Germinal center (tissue), 1 donor: ENCODE measurements at regions not wholly inside any gene's neighbourhood (a gene's known extent, or its start where the extent isn't known, plus 50 kb on each side); places are given as distances from the start of the nearest gene placed in this dataset.
"Not testable (repeated sequence)": the region's sequence is repeated elsewhere in the genome, so short reads cannot be mapped to it uniquely, and the experiment has no call there.

Source experiments
- DNase-seq: peaks from one replicate; pipeline ENCODE4 v3.0.0; 2012; ENCODE audit warnings: mixed read lengths, low spot score

GRCh38 chr7:113383638-113384037 is 265.3 kb upstream of the SMIM30 start:
- no peak for DNase-seq

GRCh38 chr7:113379746-113380145 is 261.4 kb upstream of the SMIM30 start:
- DNase-seq = no peak

- DNase-seq = no peak
Observed at GRCh38 chr7:113374955-113375354, 256.6 kb upstream of the SMIM30 start.

GRCh38 chr7:113373863-113374262 is 255.5 kb upstream of the SMIM30 start:
- no peak for DNase-seq

GRCh38 chr7:113371416-113372043 is 253.2 kb upstream of the SMIM30 start:
- DNase-seq = no peak

- DNase-seq = no peak
Observed at GRCh38 chr7:113370910-113371309, 252.6 kb upstream of the SMIM30 start.

GRCh38 chr7:113368256-113368655 is 249.9 kb upstream of the SMIM30 start:
- DNase-seq = no peak

- no peak for DNase-seq
Observed at GRCh38 chr7:113367041-113367586, 248.8 kb upstream of the SMIM30 start.

- no peak for DNase-seq
Observed at GRCh38 chr7:113366122-113366521, 247.8 kb upstream of the SMIM30 start.

- DNase-seq = no peak
Observed at GRCh38 chr7:113349339-113349738, 231.0 kb upstream of the SMIM30 start.

- DNase-seq = no peak
Observed at GRCh38 chr7:113339661-113340060, 221.3 kb upstream of the SMIM30 start.

- no peak for DNase-seq
Observed at GRCh38 chr7:113338071-113338696, 219.8 kb upstream of the SMIM30 start.

- not testable (repeated sequence) for DNase-seq
Observed at GRCh38 chr7:113336838-113337237, 218.5 kb upstream of the SMIM30 start.

- no peak for DNase-seq
Observed at GRCh38 chr7:113331155-113331898, 213.0 kb upstream of the SMIM30 start.

- DNase-seq = no peak
Observed at GRCh38 chr7:113321201-113321600, 202.8 kb upstream of the SMIM30 start.

GRCh38 chr7:113320419-113320818 is 202.1 kb upstream of the SMIM30 start:
- no peak for DNase-seq

GRCh38 chr7:113314594-113314993 is 196.2 kb upstream of the SMIM30 start:
- DNase-seq = no peak

- no peak for DNase-seq
Observed at GRCh38 chr7:113308399-113308798, 190.0 kb upstream of the SMIM30 start.

GRCh38 chr7:113307147-113307546 is 188.8 kb upstream of the SMIM30 start:
- no peak for DNase-seq

GRCh38 chr7:113306302-113306701 is 187.9 kb upstream of the SMIM30 start:
- no peak for DNase-seq

- DNase-seq = no peak
Observed at GRCh38 chr7:113304104-113304503, 185.8 kb upstream of the SMIM30 start.

- DNase-seq = not testable (repeated sequence)
Observed at GRCh38 chr7:113303388-113303787, 185.0 kb upstream of the SMIM30 start.

- DNase-seq = no peak
Observed at GRCh38 chr7:113301983-113302382, 183.6 kb upstream of the SMIM30 start.
